Activated CD8-positive, alpha-beta memory T cell treated with anti-CD3 and anti-CD28 coated beads, Interleukin-2, amount 50 U/mL, for 24 hours (primary cell): ENCODE measurements at regions not wholly inside any gene's neighbourhood (a gene's known extent, or its start where the extent isn't known, plus 50 kb on each side); places are given as distances from the start of the nearest gene placed in this dataset.

Experiments
- DNase-seq: peaks from one replicate; pipeline ENCODE4 v3.0.0-alpha.2; 2020; ENCODE audit errors: extremely low read depth

- no peak for DNase-seq
These were observed 264.2 kb downstream of the NFKBIZ start for GRCh38 chr3:102113421-102114041.

- DNase-seq = no peak
These were observed 265.1 kb downstream of the NFKBIZ start for GRCh38 chr3:102114264-102114979.

DNA sequence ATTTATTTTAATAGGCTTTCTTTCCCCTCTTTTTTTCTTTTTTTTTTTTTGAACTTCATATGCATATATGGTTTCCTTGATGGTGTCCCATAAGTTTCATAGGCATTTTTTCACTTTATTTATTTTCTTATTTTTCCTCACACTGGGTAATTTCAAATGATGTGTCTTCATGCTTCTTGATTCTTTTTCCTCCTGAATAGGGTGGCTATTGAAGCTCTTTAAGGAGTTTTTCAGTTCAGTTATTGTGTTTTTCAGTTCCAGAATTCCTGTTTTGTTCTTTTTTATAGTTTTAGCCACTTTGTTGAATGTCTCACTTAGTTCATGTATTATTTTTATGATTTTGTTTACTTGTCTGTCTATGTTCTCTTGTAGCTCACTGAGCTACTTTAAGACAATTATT lies 273.2 kb downstream of the NFKBIZ start:
- DNase-seq = no peak

GRCh38 chr3:102123590-102124190 lies 274.4 kb downstream of the NFKBIZ start:
- DNase-seq = no peak

DNA sequence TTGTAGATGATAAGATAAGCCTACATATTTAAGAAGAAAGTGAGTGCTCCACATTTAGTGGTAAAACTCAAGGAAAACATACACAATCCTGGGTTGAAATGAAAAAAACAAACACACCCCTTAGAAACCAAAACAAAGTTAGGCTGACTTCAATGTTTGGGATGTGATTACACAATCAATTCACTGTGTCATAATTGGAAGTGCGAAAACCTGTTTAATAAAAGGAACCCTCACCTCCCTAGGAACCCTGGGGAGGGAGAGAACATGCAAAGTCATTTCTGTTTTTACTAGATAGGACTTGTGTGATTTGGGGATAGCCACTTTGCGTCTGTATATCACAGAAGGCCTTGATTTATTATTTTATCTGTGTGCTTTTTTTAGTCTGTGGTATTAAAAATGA lies 275.0 kb downstream of the NFKBIZ start:
- no peak for DNase-seq

GRCh38 chr3:102124704-102125103 lies 275.4 kb downstream of the NFKBIZ start:
- no peak for DNase-seq

- no peak for DNase-seq
These were observed 276.1 kb downstream of the NFKBIZ start for GRCh38 chr3:102125197-102125993.

- DNase-seq = no peak
These were observed 276.7 kb downstream of the NFKBIZ start for GRCh38 chr3:102125994-102126368.

DNA sequence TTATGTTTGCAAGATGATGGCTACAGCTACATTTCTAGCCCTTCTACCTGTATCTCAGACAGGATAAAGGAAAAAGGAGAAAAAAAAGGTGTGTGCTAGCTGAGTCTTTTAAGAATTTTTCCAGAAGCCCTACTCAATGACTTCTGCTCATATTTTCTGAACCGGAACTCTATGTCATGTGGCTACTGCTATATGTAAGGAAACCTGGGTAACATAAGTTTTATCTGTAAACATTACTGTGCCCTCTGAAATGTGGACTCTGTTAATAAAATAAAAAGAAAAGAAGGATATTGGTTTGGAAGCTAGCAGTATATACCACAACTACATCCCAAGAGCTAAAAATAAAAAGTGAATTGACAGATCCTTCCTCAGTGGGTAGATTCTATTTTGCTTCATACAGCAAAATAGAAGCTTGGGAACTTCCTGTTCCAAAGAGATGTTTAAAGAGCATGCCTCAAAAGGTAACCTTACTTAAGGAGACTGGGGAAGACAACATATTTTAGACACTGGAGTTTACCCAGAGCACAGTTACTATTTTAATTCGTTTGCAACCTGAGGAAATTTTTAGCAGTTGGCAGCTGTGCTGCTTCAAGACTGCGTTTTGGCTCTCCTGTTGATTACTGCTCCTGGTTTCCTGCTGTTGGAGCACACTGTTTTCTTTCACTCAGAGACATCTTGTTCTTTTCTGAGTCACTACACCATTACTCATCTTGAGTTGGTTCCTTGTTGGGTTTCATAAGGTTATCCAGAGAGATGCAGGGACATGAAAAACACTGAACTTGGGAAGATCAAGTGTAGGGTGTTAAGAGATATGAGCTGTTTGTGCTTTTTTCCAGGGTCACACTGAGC lies 280.7 kb downstream of the NFKBIZ start:
- DNase-seq = no peak

DNA sequence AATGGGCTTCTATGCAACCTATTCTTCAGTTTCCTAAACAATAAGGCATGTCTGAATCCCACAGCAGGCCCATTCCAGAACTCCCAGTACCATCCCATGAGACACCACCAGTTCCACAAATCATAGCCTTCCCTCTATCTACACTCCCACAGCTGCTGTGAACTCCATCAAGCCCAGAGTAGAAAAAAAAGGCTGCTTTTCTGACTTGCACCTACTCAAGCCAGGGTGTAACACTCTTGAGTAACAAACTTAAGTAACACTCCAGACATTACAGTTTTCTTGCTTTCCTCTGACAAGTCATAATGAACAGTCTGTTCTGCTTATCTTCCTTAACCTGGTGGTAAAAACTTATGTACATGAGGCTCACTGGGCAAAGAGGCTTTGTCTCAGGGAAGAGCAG lies 283.1 kb downstream of the NFKBIZ start:
- no peak for DNase-seq

GRCh38 chr3:102133376-102133775 lies 284.1 kb downstream of the NFKBIZ start:
- no peak for DNase-seq

DNA sequence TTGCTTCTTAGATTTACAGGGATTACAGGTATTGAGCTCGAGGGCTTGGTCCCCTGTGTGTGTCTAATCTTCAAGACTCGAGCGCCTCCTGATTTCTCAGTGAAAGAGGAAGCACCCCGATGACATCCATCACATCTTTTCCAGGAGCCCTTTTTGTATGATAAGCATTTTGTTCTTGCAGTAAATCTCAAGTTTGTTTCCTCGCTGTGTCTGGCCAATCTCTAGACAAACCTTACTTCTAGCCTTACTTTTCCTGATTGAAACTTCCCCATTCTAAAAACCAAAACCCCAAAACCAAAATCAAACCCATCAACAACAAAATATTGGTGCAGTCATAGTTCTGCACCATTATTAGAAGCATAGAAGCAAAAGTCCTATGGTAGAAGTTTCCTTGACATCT lies 286.0 kb downstream of the NFKBIZ start:
- DNase-seq = no peak

- no peak for DNase-seq
These were observed 286.9 kb downstream of the NFKBIZ start for GRCh38 chr3:102136183-102136582.

GRCh38 chr3:102140116-102140515 lies 290.8 kb downstream of the NFKBIZ start:
- no peak for DNase-seq

GRCh38 chr3:102141096-102141927 lies 292.0 kb downstream of the NFKBIZ start:
- DNase-seq = no peak

DNA sequence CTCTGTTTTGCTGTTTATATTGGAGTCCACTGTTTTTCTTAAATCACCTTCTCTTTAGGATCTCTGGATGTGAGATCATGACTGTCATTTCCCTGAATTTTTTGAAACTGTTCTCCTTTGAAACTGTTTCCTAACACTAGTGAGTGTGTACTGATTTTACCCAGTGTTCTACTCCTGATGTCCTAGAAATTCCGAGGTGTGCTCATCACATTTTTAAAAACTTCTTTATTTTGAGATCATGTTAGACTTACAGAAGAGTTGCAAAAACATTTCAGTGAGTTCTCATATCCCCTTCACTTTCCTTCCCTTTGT lies 292.6 kb downstream of the NFKBIZ start:
- DNase-seq = no peak

DNA sequence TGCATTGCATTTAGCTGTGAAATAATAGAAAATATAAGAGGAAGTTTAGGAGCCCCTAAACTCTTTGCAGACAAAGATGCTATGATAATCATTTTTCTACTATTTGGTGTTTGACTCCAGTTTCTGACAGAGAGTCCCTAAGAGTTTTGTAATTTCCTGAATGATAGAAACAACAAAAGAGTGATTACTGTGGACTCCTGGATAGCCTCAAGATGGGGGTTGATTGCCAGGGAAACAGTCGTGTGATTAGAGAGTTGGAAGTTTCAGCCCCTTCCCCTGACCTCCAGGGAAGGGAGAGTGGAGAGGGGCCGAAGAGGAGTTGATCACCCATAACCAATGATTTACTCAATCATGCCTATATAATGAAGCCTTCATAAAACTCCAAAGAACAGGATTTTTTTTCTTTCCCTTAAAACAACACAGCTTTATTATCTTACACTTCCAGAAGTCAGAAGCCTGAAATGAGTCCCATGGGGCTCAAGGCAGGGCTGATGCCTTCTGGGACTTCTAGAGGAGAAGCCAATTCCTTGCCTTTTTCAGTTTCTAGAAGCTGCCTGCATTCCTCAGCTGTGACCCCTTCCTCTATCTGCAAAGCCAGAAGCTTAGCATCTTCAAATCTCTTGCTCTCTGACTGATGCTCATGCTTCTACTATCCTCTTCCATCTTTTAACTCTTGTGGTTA lies 292.3 kb upstream of the ZPLD1 start:
- DNase-seq = no peak

- DNase-seq = no peak
These were observed 291.3 kb upstream of the ZPLD1 start for GRCh38 chr3:102143536-102143935.

DNA sequence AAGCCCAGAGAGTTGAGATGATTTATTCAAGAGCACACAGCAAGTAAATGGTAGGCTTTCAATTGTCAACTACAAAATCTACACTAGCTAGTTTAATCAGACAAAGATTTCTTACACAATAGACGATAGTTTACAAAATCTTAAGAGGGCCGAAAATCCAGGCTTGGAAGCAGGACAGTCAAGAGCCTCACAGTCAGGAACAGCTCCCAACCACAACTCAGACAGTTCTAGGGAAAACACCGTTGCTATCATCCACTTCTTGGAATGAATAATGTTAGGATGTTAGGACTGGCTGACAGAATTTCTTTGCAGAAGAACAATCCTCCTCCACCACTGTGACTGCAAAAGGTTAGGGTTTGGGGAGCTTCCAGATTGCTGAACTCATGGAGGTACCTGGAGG lies 290.8 kb upstream of the ZPLD1 start:
- DNase-seq = no peak

DNA sequence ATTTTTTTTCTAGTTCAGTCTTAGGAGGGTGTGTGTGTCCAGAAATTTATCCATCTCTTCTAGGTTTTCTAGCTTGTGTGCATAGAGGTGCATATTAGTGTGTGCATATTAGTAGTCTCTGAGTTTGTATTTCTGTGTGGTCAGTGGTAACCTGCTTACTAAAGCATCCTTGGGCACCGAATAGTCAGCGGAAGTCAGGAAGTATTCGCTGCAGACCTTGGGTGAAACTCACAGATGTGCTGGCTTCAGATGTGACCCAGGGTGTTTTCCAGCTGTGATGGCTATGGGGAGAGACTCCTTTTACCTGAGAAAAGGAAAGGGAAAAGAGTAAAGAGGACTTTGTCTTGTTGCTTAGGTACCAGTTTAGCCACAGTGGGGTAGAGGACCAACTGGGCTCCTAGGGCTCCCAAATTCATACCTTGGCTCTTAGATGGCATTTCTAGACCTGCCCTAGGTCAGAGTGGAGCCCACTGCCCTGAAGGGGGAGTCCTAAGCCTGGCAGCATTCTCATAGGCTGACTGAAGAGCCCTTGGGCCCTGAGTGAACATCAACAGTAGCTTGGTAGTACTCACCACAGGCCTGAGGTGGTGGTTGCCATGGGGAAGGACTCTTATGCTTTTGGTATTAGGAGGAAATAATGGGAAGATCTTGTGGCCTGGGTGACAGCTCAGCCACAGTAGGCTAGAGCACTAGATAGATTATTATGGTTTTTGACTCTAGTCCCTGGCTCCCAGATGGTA lies 286.0 kb upstream of the ZPLD1 start:
- no peak for DNase-seq
